Chondrocyte (in vitro differentiated cells): ENCODE measurements at regions not wholly inside any gene's neighbourhood (a gene's known extent, or its start where the extent isn't known, plus 50 kb on each side); places are given as distances from the start of the nearest gene placed in this dataset.

ENCODE experiments used
- DNase-seq: peaks from one replicate; pipeline ENCODE4 v3.0.0; 2021; ENCODE audit warnings: mixed read lengths, low spot score
- H3K27ac Mint-ChIP-seq: one replicate; pipeline ENCODE4 v1.8.0; 2021; ENCODE audit warnings: mild to moderate bottlenecking, moderate library complexity, mixed read lengths; ENCODE audit not compliant: unreplicated experiment
- H3K27me3 Mint-ChIP-seq: 2 replicates; pipeline ENCODE4 v1.8.0; 2021; ENCODE audit warnings: low read depth, mixed read lengths
- H3K36me3 Mint-ChIP-seq: 2 replicates; pipeline ENCODE4 v1.8.0; 2021; ENCODE audit warnings: low read depth, mixed read lengths
- H3K4me1 Mint-ChIP-seq: 2 replicates; pipeline ENCODE4 v1.8.0; 2021; ENCODE audit warnings: low read depth, mild to moderate bottlenecking, mixed read lengths
- H3K4me3 Mint-ChIP-seq: one replicate; pipeline ENCODE4 v1.8.0; 2021; ENCODE audit warnings: mild to moderate bottlenecking, moderate library complexity, mixed read lengths; ENCODE audit not compliant: unreplicated experiment
- H3K9me3 Mint-ChIP-seq: 2 replicates; pipeline ENCODE4 v1.8.0; 2021; ENCODE audit warnings: low read depth, mixed read lengths
- TF ChIP-seq, protein P1 (sequence below): fragments of 200-600 bp; sonication (generic); IDR thresholded peaks from 2 replicates; pipeline ENCODE4 v1.5.0; 2021; ENCODE audit warnings: antibody characterized with exemption, mild to moderate bottlenecking, moderate library complexity

DNA sequence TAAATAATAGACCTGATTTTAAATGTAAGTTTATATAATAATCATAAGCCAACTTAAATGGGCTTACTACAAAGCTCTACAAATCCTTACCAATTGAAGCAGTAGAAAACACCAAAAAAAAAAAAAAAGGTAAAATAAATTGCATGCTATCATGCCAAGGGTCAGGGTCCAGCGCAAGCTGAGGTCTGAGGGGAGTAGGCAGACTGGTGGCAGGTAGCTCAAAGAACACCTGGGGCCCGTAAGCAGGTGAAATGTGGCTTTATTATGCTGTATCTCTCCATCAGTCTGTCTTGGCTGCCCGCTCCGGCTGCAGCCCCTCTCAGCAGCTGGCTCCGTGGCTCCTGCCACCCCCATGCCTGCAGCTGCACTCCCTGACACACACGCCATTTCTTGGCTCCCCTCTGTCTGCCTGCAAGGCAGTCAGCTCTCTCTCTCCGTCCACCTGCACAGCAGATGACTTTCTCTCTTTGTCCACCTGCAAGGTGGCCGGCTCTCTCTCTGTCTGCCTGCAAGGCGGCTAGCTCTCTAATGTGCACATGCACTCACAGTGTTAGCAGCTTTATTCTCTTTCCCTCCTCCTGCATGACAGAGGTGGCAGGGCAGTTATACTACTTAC is 209.4 kb upstream of the UGT8 start:
- Mint-ChIP-seq H3K4me3 (no peak overlapping the region), H3K36me3 (no peaks in the 10 kb centered on the region), H3K9me3 (no peaks in the 10 kb centered on the region), H3K27ac (no peak overlapping the region), H3K4me1 (peaks cover 5% of the 10 kb centered on the region), H3K27me3 (peaks cover 29% of the 10 kb centered on the region)
- TF ChIP-seq, protein P1, sequence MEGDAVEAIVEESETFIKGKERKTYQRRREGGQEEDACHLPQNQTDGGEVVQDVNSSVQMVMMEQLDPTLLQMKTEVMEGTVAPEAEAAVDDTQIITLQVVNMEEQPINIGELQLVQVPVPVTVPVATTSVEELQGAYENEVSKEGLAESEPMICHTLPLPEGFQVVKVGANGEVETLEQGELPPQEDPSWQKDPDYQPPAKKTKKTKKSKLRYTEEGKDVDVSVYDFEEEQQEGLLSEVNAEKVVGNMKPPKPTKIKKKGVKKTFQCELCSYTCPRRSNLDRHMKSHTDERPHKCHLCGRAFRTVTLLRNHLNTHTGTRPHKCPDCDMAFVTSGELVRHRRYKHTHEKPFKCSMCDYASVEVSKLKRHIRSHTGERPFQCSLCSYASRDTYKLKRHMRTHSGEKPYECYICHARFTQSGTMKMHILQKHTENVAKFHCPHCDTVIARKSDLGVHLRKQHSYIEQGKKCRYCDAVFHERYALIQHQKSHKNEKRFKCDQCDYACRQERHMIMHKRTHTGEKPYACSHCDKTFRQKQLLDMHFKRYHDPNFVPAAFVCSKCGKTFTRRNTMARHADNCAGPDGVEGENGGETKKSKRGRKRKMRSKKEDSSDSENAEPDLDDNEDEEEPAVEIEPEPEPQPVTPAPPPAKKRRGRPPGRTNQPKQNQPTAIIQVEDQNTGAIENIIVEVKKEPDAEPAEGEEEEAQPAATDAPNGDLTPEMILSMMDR = no peak
- DNase-seq = no peak

DNA sequence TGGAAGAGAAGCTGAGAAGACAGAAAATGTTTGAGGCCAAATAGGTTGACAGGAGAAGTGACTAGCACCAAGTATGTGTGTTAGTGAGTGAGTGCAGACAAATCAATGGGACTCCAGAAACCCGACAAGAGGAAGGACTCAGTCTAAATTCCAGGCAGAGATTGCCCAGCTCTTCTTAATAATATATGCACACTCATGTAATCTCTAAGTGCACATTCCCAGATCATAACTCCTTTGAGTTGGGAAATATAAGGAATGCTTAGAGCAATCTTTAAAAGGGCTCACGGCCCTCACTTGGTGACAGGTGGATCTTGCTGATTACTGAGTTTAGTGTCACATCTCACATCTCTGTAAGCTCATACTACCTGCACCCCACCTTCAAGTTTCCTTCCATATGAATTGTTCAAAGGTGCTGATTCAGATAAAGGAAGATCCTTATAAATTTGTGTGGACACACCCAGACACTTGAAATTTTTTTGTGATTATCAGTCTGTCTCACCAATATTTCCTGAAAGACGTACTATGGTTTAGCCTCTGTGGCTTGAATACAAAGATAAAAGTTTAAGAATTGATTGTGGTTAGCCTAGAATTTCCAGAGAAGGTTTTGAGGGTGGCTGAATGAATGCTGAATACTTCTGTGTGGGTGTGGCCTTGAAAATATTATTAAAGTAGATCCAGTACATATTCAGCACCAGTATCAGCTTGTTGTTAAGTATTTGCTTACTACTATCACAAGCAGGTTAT is 205.1 kb upstream of the UGT8 start:
- no peaks in the 10 kb centered on the region for H3K36me3 Mint-ChIP-seq
- TF ChIP-seq, protein P1 = no peak
- H3K27ac Mint-ChIP-seq = no peak overlapping the region
- no peaks in the 10 kb centered on the region for H3K9me3 Mint-ChIP-seq
- H3K4me1 Mint-ChIP-seq = no peaks in the 10 kb centered on the region
- peaks cover 23% of the 10 kb centered on the region for H3K27me3 Mint-ChIP-seq
- no peak overlapping the region for H3K4me3 Mint-ChIP-seq
- DNase-seq = no peak

DNA sequence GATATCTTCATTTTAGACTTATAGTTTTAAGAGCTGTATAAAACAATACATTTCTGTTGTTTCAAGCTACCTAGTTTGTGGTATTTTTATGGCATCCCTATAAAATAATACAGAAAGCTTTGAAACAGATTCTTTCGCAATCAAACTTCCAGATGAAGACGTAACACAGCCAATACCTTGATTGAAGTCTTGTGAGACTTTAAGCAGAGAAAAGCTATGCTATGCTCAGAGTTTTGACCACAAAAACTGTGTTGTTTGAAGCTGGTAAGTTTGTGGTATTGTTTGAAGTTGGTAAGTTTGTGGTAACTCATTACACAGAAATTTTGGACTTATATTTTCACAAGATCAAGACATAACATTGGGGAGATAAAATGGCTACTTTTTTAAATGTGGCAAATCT is 201.8 kb upstream of the UGT8 start:
- Mint-ChIP-seq H3K36me3 (no peaks in the 10 kb centered on the region), H3K9me3 (no peaks in the 10 kb centered on the region)

DNA sequence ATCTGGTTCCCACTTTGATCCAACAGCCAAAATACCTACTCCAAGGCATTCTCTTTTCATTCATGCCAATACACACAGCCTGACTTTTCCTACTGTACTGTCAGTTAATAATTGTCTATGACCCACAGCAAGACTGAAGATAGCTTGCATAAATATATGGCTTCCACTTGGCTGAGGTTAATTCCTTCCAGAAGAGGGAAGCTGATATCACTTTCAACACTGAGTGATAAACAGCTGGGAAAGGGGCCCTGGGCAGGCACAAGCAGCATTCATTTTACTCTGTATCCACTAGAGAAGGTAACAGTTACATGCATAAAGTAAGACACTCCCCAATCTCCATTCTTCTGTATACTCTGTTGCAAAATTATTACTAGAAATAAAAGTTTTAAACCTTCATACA is 200.2 kb upstream of the UGT8 start:
- DNase-seq = no peak
- H3K27me3 Mint-ChIP-seq = peaks cover 9% of the 10 kb centered on the region
- H3K27ac Mint-ChIP-seq = no peak overlapping the region
- no peaks in the 10 kb centered on the region for H3K4me1 Mint-ChIP-seq
- H3K36me3 Mint-ChIP-seq = no peaks in the 10 kb centered on the region
- no peak overlapping the region for H3K4me3 Mint-ChIP-seq
- H3K9me3 Mint-ChIP-seq = no peaks in the 10 kb centered on the region
- TF ChIP-seq, protein P1 = no peak

More for the DNA sequence above, 201.8 kb upstream of the UGT8 start:
- Mint-ChIP-seq H3K4me1 (no peaks in the 10 kb centered on the region), H3K27ac (no peak overlapping the region), H3K27me3 (peaks cover 8% of the 10 kb centered on the region), H3K4me3 (no peak overlapping the region)
- TF ChIP-seq, protein P1 = no peak
- no peak for DNase-seq

DNA sequence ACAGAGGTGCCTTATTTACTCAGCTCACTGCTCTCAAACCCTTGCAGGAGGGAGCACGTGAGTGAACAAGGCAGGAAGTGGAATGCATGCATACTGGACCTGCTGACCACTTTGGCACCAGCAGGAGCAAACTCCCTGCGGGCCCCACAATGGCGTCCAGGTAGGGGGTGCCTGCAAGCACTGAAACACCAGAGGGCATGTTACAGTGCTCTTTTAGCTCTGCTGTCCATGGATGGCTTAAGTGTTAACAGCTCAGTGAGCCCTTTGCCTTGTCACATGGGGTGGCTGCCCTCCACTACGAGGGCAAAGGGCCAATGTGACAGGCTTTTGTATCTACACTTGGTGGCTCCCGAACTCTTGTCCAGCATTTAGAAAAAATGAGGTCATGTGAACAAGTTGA is 199.5 kb upstream of the UGT8 start:
- no peaks in the 10 kb centered on the region for H3K4me1 Mint-ChIP-seq
- no peak for DNase-seq
- no peak overlapping the region for H3K4me3 Mint-ChIP-seq
- H3K27ac Mint-ChIP-seq = no peak overlapping the region
- peaks cover 9% of the 10 kb centered on the region for H3K27me3 Mint-ChIP-seq
- TF ChIP-seq, protein P1 = no peak
- no peaks in the 10 kb centered on the region for H3K9me3 Mint-ChIP-seq
- H3K36me3 Mint-ChIP-seq = no peaks in the 10 kb centered on the region
